IPS-18a (cell line): ENCODE measurements at regions not wholly inside any gene's neighbourhood (a gene's known extent, or its start where the extent isn't known, plus 50 kb on each side); places are given as distances from the start of the nearest gene placed in this dataset.

Source experiments
- H3K27ac ChIP-seq: one replicate; pipeline ENCODE4 v1.5.1; 2013; ENCODE audit warnings: low read length
- H3K27me3 ChIP-seq: one replicate; pipeline ENCODE4 v1.6.1; 2013; ENCODE audit warnings: mild to moderate bottlenecking, low read length; ENCODE audit not compliant: control insufficient read depth, insufficient read depth
- H3K36me3 ChIP-seq: one replicate; pipeline ENCODE4 v1.6.1; 2013; ENCODE audit warnings: low read depth, low read length; ENCODE audit not compliant: control insufficient read depth
- H3K4me1 ChIP-seq: one replicate; pipeline ENCODE4 v1.6.1; 2013; ENCODE audit warnings: low read depth, low read length; ENCODE audit not compliant: control insufficient read depth
- H3K4me3 ChIP-seq: one replicate; pipeline ENCODE4 v1.5.1; 2013; ENCODE audit warnings: low read length
- H3K9ac ChIP-seq: one replicate; pipeline ENCODE4 v1.6.1; 2013; ENCODE audit warnings: mild to moderate bottlenecking, low read length, moderate library complexity
- H3K9me3 ChIP-seq: one replicate; pipeline ENCODE4 v1.6.1; 2013; ENCODE audit warnings: low read depth, low read length; ENCODE audit not compliant: control insufficient read depth

DNA sequence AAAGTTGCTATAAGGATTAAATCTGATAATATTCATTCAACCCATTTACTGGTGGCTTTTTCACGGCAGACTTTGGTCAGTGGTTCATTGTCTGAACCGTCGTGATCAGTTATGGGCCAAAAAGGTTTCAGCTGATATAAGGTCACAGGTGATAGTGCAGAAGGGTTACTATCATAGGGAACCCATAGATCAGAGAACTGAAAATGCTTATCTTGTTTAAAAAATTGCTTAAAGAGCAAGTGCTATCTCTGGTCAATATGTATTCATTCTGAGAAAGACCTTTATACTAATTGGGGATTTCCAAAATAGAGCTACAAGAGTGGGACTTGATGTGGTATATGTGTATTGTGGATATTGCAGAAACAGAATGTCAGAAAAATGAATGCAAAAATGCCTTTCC is 147.8 kb upstream of the SEMA3E start:
- no peaks in the 10 kb centered on the region for H3K27me3 ChIP-seq
- H3K27ac ChIP-seq: no peak overlapping the region
- no peaks in the 10 kb centered on the region for H3K9me3 ChIP-seq
- H3K4me1 ChIP-seq: no peaks in the 10 kb centered on the region
- H3K36me3 ChIP-seq: no peaks in the 10 kb centered on the region
- no peak overlapping the region for H3K9ac ChIP-seq
- H3K4me3 ChIP-seq: no peak overlapping the region

- Histone ChIP-seq H3K27me3 (no peaks in the 10 kb centered on the region), H3K9me3 (no peaks in the 10 kb centered on the region), H3K36me3 (no peaks in the 10 kb centered on the region), H3K4me3 (no peak overlapping the region), H3K27ac (no peak overlapping the region), H3K4me1 (no peaks in the 10 kb centered on the region), H3K9ac (no peak overlapping the region)
Measured at GRCh38 chr7:83794829-83795228, 145.9 kb upstream of the SEMA3E start.

DNA sequence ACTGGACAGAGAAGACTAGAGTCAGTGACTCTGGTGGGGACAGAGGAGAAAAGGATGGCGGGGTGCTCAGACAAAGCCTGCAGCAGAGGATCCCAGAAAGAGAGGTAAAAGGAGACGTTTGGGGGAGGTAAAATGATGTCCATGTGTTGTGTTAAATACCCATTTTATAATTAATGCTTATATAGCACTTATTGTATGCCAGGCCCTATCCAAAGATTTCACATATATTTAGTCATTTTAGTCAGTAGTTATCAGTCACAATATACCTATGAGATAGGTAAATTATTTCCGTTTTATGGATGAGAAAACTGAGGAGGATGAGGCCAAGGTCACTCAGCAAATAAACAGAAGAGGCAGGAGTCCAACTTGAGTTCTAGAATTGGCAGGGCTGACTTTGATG is 144.6 kb upstream of the SEMA3E start:
- Histone ChIP-seq H3K36me3 (no peaks in the 10 kb centered on the region), H3K4me3 (no peak overlapping the region), H3K27me3 (no peaks in the 10 kb centered on the region), H3K4me1 (no peaks in the 10 kb centered on the region), H3K9ac (no peak overlapping the region), H3K9me3 (no peaks in the 10 kb centered on the region), H3K27ac (no peak overlapping the region)

- H3K9ac ChIP-seq: no peak overlapping the region
- no peaks in the 10 kb centered on the region for H3K27me3 ChIP-seq
- H3K4me1 ChIP-seq: no peaks in the 10 kb centered on the region
- H3K27ac ChIP-seq: no peak overlapping the region
- no peaks in the 10 kb centered on the region for H3K9me3 ChIP-seq
- H3K4me3 ChIP-seq: no peak overlapping the region
- no peaks in the 10 kb centered on the region for H3K36me3 ChIP-seq
Measured at GRCh38 chr7:83791737-83792136, 142.8 kb upstream of the SEMA3E start.

DNA sequence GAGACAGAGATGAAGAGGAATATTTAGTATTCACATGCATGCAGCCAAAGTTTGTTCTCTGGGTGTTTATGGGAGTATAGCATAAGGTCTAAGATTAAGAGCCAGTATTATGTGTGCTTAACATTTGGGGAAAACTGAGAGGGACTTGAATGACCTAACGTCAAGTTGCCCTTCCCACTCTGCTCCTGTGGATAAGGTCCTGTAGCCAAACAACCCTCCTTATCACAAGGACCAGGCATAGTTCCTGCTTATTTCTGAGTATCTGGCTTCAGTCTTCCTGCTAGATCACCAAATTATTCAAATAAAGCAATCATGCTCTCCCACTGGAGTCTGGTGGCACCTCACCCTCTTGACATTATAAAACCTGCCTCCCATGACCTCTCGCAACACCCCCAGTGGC is 137.9 kb upstream of the SEMA3E start:
- H3K9ac ChIP-seq: no peak overlapping the region
- no peak overlapping the region for H3K4me3 ChIP-seq
- H3K27ac ChIP-seq: no peak overlapping the region

GRCh38 chr7:83782628-83783027 is 133.7 kb upstream of the SEMA3E start:
- no peak overlapping the region for H3K9ac ChIP-seq
- H3K36me3 ChIP-seq: no peaks in the 10 kb centered on the region
- H3K4me3 ChIP-seq: no peak overlapping the region
- H3K9me3 ChIP-seq: no peaks in the 10 kb centered on the region
- H3K27me3 ChIP-seq: no peaks in the 10 kb centered on the region
- H3K27ac ChIP-seq: no peak overlapping the region
- no peaks in the 10 kb centered on the region for H3K4me1 ChIP-seq

More for the DNA sequence above, 137.9 kb upstream of the SEMA3E start:
- no peaks in the 10 kb centered on the region for H3K4me1 ChIP-seq
- no peaks in the 10 kb centered on the region for H3K27me3 ChIP-seq
- H3K9me3 ChIP-seq: no peaks in the 10 kb centered on the region
- H3K36me3 ChIP-seq: no peaks in the 10 kb centered on the region

GRCh38 chr7:83778073-83778443 is 129.1 kb upstream of the SEMA3E start:
- H3K27ac ChIP-seq: no peak overlapping the region
- no peak overlapping the region for H3K4me3 ChIP-seq
- H3K9ac ChIP-seq: no peak overlapping the region
- H3K9me3 ChIP-seq: no peaks in the 10 kb centered on the region
- H3K4me1 ChIP-seq: no peaks in the 10 kb centered on the region
- no peaks in the 10 kb centered on the region for H3K36me3 ChIP-seq
- no peaks in the 10 kb centered on the region for H3K27me3 ChIP-seq

- Histone ChIP-seq H3K9me3 (no peaks in the 10 kb centered on the region), H3K4me1 (no peaks in the 10 kb centered on the region), H3K27ac (no peak overlapping the region), H3K4me3 (no peak overlapping the region), H3K9ac (no peak overlapping the region), H3K27me3 (no peaks in the 10 kb centered on the region), H3K36me3 (no peaks in the 10 kb centered on the region)
Measured at GRCh38 chr7:83777406-83778072, 128.6 kb upstream of the SEMA3E start.

GRCh38 chr7:83769407-83769806 is 120.5 kb upstream of the SEMA3E start:
- Histone ChIP-seq H3K4me1 (no peaks in the 10 kb centered on the region), H3K36me3 (no peaks in the 10 kb centered on the region), H3K27me3 (no peaks in the 10 kb centered on the region), H3K9ac (no peak overlapping the region), H3K9me3 (no peaks in the 10 kb centered on the region), H3K4me3 (no peak overlapping the region), H3K27ac (no peak overlapping the region)

- Histone ChIP-seq H3K36me3 (no peaks in the 10 kb centered on the region), H3K27ac (no peak overlapping the region), H3K9me3 (peaks cover 6% of the 10 kb centered on the region), H3K9ac (no peak overlapping the region), H3K27me3 (no peaks in the 10 kb centered on the region), H3K4me3 (no peak overlapping the region), H3K4me1 (no peaks in the 10 kb centered on the region)
Measured at GRCh38 chr7:83751217-83751616, 102.3 kb upstream of the SEMA3E start.

- H3K9ac ChIP-seq: no peak overlapping the region
- H3K27me3 ChIP-seq: no peaks in the 10 kb centered on the region
- no peak overlapping the region for H3K4me3 ChIP-seq
- peaks cover 6% of the 10 kb centered on the region for H3K9me3 ChIP-seq
- H3K4me1 ChIP-seq: no peaks in the 10 kb centered on the region
- H3K27ac ChIP-seq: no peak overlapping the region
- no peaks in the 10 kb centered on the region for H3K36me3 ChIP-seq
Measured at GRCh38 chr7:83749495-83749894, 100.6 kb upstream of the SEMA3E start.

GRCh38 chr7:83739527-83739926 is 90.6 kb upstream of the SEMA3E start:
- no peaks in the 10 kb centered on the region for H3K36me3 ChIP-seq
- H3K4me1 ChIP-seq: peaks cover 3% of the 10 kb centered on the region
- no peak overlapping the region for H3K4me3 ChIP-seq
- no peaks in the 10 kb centered on the region for H3K27me3 ChIP-seq
- H3K9me3 ChIP-seq: no peaks in the 10 kb centered on the region
- no peak overlapping the region for H3K27ac ChIP-seq
- H3K9ac ChIP-seq: no peak overlapping the region
